ENCODE measurements at regions not wholly inside any gene's neighbourhood (a gene's known extent, or its start where the extent isn't known, plus 50 kb on each side); places are given as distances from the start of the nearest gene placed in this dataset.

GRCh38 chr18:78685250-78685979 lies 294.2 kb upstream of the SALL3 start:
- no peaks in the 10 kb centered on the region for H3K36me3 ChIP-seq (ENCODE audit: control insufficient read depth, insufficient read depth, low read length)
- H3K27ac ChIP-seq (ENCODE audit: insufficient read depth, low read length, poor library complexity, severe bottlenecking) = no peak overlapping the region
- H3K9me3 ChIP-seq (ENCODE audit: control insufficient read depth, low read length) = no peaks in the 10 kb centered on the region
- no peaks in the 10 kb centered on the region for H3K27me3 ChIP-seq (replicated peaks; ENCODE audit: control insufficient read depth, insufficient read depth, low read length, poor library complexity, severe bottlenecking)
- no peak for DNase-seq
- no peaks in the 10 kb centered on the region for H3K4me1 ChIP-seq (ENCODE audit: control insufficient read depth, insufficient read depth, low read length, poor library complexity, severe bottlenecking)
- no peak overlapping the region for H3K4me3 ChIP-seq (ENCODE audit: insufficient read depth, low read depth, low read length, poor library complexity, severe bottlenecking)

GRCh38 chr18:78685980-78686530 lies 293.6 kb upstream of the SALL3 start:
- Histone ChIP-seq H3K27me3 (replicated peaks; ENCODE audit: control insufficient read depth, insufficient read depth, low read length, poor library complexity, severe bottlenecking) (no peaks in the 10 kb centered on the region), H3K27ac (ENCODE audit: insufficient read depth, low read length, poor library complexity, severe bottlenecking) (no peak overlapping the region), H3K36me3 (ENCODE audit: control insufficient read depth, insufficient read depth, low read length) (no peaks in the 10 kb centered on the region), H3K4me1 (ENCODE audit: control insufficient read depth, insufficient read depth, low read length, poor library complexity, severe bottlenecking) (no peaks in the 10 kb centered on the region), H3K9me3 (ENCODE audit: control insufficient read depth, low read length) (no peaks in the 10 kb centered on the region), H3K4me3 (ENCODE audit: insufficient read depth, low read depth, low read length, poor library complexity, severe bottlenecking) (no peak overlapping the region)
- DNase-seq = no peak

GRCh38 chr18:78686976-78687685 lies 292.5 kb upstream of the SALL3 start:
- no peak for DNase-seq
- Histone ChIP-seq H3K4me1 (ENCODE audit: control insufficient read depth, insufficient read depth, low read length, poor library complexity, severe bottlenecking) (no peaks in the 10 kb centered on the region), H3K9me3 (ENCODE audit: control insufficient read depth, low read length) (no peaks in the 10 kb centered on the region), H3K27ac (ENCODE audit: insufficient read depth, low read length, poor library complexity, severe bottlenecking) (no peak overlapping the region), H3K4me3 (ENCODE audit: insufficient read depth, low read depth, low read length, poor library complexity, severe bottlenecking) (no peak overlapping the region), H3K27me3 (replicated peaks; ENCODE audit: control insufficient read depth, insufficient read depth, low read length, poor library complexity, severe bottlenecking) (no peaks in the 10 kb centered on the region), H3K36me3 (ENCODE audit: control insufficient read depth, insufficient read depth, low read length) (no peaks in the 10 kb centered on the region)

DNA sequence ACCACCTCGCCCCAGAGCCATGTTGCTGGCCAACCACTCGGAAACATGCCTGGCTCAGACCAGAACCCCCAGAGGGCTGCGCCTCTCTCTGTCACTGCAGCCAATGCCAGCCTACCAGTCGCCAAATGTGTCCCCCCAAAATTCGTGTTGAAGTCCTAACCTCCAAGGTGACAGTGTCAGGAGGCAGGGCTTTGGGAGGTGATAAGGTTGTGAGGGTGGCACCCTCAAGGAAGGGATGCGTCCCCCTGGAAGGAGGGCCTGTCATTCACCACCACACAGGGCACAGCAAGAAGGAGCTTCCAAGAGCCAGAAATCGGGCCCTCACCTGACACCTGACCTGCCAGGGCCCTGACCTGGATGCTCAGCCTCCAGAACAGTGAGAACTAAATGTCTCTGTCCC lies 291.9 kb upstream of the SALL3 start:
- DNase-seq = no peak
- Histone ChIP-seq H3K27ac (ENCODE audit: insufficient read depth, low read length, poor library complexity, severe bottlenecking) (no peak overlapping the region), H3K4me3 (ENCODE audit: insufficient read depth, low read depth, low read length, poor library complexity, severe bottlenecking) (no peak overlapping the region), H3K36me3 (ENCODE audit: control insufficient read depth, insufficient read depth, low read length) (no peaks in the 10 kb centered on the region), H3K9me3 (ENCODE audit: control insufficient read depth, low read length) (no peaks in the 10 kb centered on the region), H3K4me1 (ENCODE audit: control insufficient read depth, insufficient read depth, low read length, poor library complexity, severe bottlenecking) (no peaks in the 10 kb centered on the region), H3K27me3 (replicated peaks; ENCODE audit: control insufficient read depth, insufficient read depth, low read length, poor library complexity, severe bottlenecking) (no peaks in the 10 kb centered on the region)

- Histone ChIP-seq H3K27ac (ENCODE audit: insufficient read depth, low read length, poor library complexity, severe bottlenecking) (no peak overlapping the region), H3K36me3 (ENCODE audit: control insufficient read depth, insufficient read depth, low read length) (no peaks in the 10 kb centered on the region), H3K4me1 (ENCODE audit: control insufficient read depth, insufficient read depth, low read length, poor library complexity, severe bottlenecking) (no peaks in the 10 kb centered on the region), H3K4me3 (ENCODE audit: insufficient read depth, low read depth, low read length, poor library complexity, severe bottlenecking) (no peak overlapping the region), H3K27me3 (replicated peaks; ENCODE audit: control insufficient read depth, insufficient read depth, low read length, poor library complexity, severe bottlenecking) (no peaks in the 10 kb centered on the region), H3K9me3 (ENCODE audit: control insufficient read depth, low read length) (no peaks in the 10 kb centered on the region)
- no peak for DNase-seq
Observed at GRCh38 chr18:78688249-78688648, 291.4 kb upstream of the SALL3 start.

DNA sequence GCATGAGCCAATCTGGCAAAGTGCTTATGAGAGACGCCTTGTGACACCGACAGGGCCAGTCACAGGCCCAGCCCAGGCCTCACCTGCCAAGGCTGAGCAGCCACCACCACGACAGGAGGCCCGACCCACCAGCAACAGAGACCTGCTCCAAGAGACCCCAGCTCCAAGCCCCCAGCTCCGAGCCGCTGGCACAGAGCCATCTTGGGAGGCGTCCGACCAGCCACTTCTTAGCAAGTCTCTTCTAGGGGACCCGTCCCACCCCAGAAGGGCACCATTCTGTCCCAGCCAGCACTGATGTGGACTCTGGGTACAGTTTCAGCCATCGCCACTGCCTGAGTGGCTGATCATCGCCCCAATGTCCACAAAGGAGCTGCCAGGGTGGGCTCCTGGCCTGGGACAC lies 290.7 kb upstream of the SALL3 start:
- DNase-seq = no peak
- H3K4me1 ChIP-seq (ENCODE audit: control insufficient read depth, insufficient read depth, low read length, poor library complexity, severe bottlenecking) = no peaks in the 10 kb centered on the region
- H3K36me3 ChIP-seq (ENCODE audit: control insufficient read depth, insufficient read depth, low read length) = no peaks in the 10 kb centered on the region
- no peak overlapping the region for H3K27ac ChIP-seq (ENCODE audit: insufficient read depth, low read length, poor library complexity, severe bottlenecking)
- H3K4me3 ChIP-seq (ENCODE audit: insufficient read depth, low read depth, low read length, poor library complexity, severe bottlenecking) = no peak overlapping the region
- no peaks in the 10 kb centered on the region for H3K27me3 ChIP-seq (replicated peaks; ENCODE audit: control insufficient read depth, insufficient read depth, low read length, poor library complexity, severe bottlenecking)
- no peaks in the 10 kb centered on the region for H3K9me3 ChIP-seq (ENCODE audit: control insufficient read depth, low read length)

- no peaks in the 10 kb centered on the region for H3K9me3 ChIP-seq (ENCODE audit: control insufficient read depth, low read length)
Observed at GRCh38 chr18:78689606-78690005, 290.0 kb upstream of the SALL3 start.

GRCh38 chr18:78692105-78692504 lies 287.5 kb upstream of the SALL3 start:
- Histone ChIP-seq H3K36me3 (ENCODE audit: control insufficient read depth, insufficient read depth, low read length) (no peaks in the 10 kb centered on the region), H3K9me3 (ENCODE audit: control insufficient read depth, low read length) (no peaks in the 10 kb centered on the region), H3K27ac (ENCODE audit: insufficient read depth, low read length, poor library complexity, severe bottlenecking) (no peak overlapping the region), H3K27me3 (replicated peaks; ENCODE audit: control insufficient read depth, insufficient read depth, low read length, poor library complexity, severe bottlenecking) (no peaks in the 10 kb centered on the region), H3K4me3 (ENCODE audit: insufficient read depth, low read depth, low read length, poor library complexity, severe bottlenecking) (no peak overlapping the region), H3K4me1 (ENCODE audit: control insufficient read depth, insufficient read depth, low read length, poor library complexity, severe bottlenecking) (no peaks in the 10 kb centered on the region)
- DNase-seq = no peak

More at GRCh38 chr18:78689606-78690005, 290.0 kb upstream of the SALL3 start:
- H3K4me3 ChIP-seq (ENCODE audit: insufficient read depth, low read depth, low read length, poor library complexity, severe bottlenecking) = no peak overlapping the region
- H3K4me1 ChIP-seq (ENCODE audit: control insufficient read depth, insufficient read depth, low read length, poor library complexity, severe bottlenecking) = no peaks in the 10 kb centered on the region
- no peaks in the 10 kb centered on the region for H3K36me3 ChIP-seq (ENCODE audit: control insufficient read depth, insufficient read depth, low read length)
- no peaks in the 10 kb centered on the region for H3K27me3 ChIP-seq (replicated peaks; ENCODE audit: control insufficient read depth, insufficient read depth, low read length, poor library complexity, severe bottlenecking)
- H3K27ac ChIP-seq (ENCODE audit: insufficient read depth, low read length, poor library complexity, severe bottlenecking) = no peak overlapping the region
- no peak for DNase-seq

DNA sequence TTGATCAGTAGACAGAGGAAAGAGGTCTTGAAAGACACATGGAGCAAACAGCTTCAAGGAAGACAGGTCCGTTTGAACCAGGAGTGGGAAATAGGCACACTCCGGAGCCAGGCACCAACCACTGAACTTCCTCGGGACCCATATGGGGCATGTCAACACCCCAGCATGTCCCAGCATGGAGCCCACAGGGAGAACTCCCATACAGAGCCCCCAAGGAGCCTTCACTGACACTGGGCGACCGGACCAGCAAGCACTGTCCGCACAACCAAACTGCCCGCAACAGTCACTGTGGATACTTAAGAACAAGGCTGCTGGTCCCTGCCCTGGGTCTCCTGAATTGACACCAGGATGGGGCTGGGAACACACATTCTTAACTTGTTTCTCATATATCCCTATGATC lies 286.2 kb upstream of the SALL3 start:
- DNase-seq = no peak
- H3K9me3 ChIP-seq (ENCODE audit: control insufficient read depth, low read length) = no peaks in the 10 kb centered on the region
- no peak overlapping the region for H3K4me3 ChIP-seq (ENCODE audit: insufficient read depth, low read depth, low read length, poor library complexity, severe bottlenecking)
- H3K36me3 ChIP-seq (ENCODE audit: control insufficient read depth, insufficient read depth, low read length) = no peaks in the 10 kb centered on the region
- H3K27me3 ChIP-seq (replicated peaks; ENCODE audit: control insufficient read depth, insufficient read depth, low read length, poor library complexity, severe bottlenecking) = no peaks in the 10 kb centered on the region
- no peaks in the 10 kb centered on the region for H3K4me1 ChIP-seq (ENCODE audit: control insufficient read depth, insufficient read depth, low read length, poor library complexity, severe bottlenecking)
- H3K27ac ChIP-seq (ENCODE audit: insufficient read depth, low read length, poor library complexity, severe bottlenecking) = no peak overlapping the region

DNA sequence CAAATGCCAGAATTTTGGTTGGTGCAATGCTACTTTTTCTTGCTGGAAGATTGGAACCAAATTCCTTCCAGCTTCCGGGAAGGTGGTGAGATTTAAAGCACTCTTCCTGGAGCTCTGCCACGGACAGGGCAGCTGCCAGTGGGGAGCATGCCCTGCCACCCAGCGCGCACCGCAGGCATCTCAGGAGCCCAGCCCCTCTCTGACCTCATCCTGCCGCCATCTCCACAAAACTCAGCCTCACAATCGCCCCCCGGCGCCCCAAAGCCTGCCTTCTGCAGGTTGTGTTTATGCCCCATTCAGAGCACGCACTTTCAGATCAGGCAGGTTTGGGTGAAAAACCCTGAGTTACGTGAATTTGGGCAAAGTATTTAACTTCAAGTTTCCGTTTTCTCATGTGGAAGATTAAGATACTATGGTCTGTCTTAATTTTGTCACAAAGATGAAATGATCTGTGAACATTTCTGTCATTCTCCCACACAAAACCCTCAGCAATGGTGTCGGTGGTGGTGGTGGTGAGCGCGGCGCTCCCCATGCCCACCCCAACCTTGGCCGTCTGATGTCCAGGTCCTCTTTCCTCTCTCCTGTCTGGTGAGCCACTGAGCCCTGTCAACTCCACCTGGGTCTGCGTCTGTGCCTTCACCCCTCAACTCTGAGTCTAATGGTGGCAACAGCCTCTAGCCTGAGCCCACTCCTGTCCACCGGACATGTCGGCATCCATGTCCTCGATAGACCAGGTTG lies 282.8 kb upstream of the SALL3 start:
- H3K4me3 ChIP-seq (ENCODE audit: insufficient read depth, low read depth, low read length, poor library complexity, severe bottlenecking) = no peak overlapping the region
- no peaks in the 10 kb centered on the region for H3K4me1 ChIP-seq (ENCODE audit: control insufficient read depth, insufficient read depth, low read length, poor library complexity, severe bottlenecking)
- no peak for DNase-seq
- no peaks in the 10 kb centered on the region for H3K9me3 ChIP-seq (ENCODE audit: control insufficient read depth, low read length)
- H3K36me3 ChIP-seq (ENCODE audit: control insufficient read depth, insufficient read depth, low read length) = no peaks in the 10 kb centered on the region
- H3K27me3 ChIP-seq (replicated peaks; ENCODE audit: control insufficient read depth, insufficient read depth, low read length, poor library complexity, severe bottlenecking) = no peaks in the 10 kb centered on the region
- no peak overlapping the region for H3K27ac ChIP-seq (ENCODE audit: insufficient read depth, low read length, poor library complexity, severe bottlenecking)

Measured in effector memory CD4-positive, alpha-beta T cell (primary cell).